Memory B cell (primary cell): ENCODE measurements at regions not wholly inside any gene's neighbourhood (a gene's known extent, or its start where the extent isn't known, plus 50 kb on each side); places are given as distances from the start of the nearest gene placed in this dataset.

ENCODE experiments used
- ATAC-seq: fragments of 150-1000 bp; cut with Tn5 transposase; 2 replicates; pipeline ENCODE4 v1.10.0; 2021; ENCODE audit warnings: low read depth, mild to moderate bottlenecking, moderate library complexity
- DNase-seq, 2 donors: peaks; one replicate each; pipeline ENCODE4 v3.0.0; 2022; ENCODE audit warnings: low spot score in 2 of 2
- H3K27ac Mint-ChIP-seq: one replicate; pipeline ENCODE4 v1.8.0; 2022; ENCODE audit warnings: mild to moderate bottlenecking, moderate library complexity, mixed read lengths
- H3K27me3 Mint-ChIP-seq: one replicate; pipeline ENCODE4 v1.8.0; 2022; ENCODE audit warnings: mixed read lengths
- H3K36me3 Mint-ChIP-seq: one replicate; pipeline ENCODE4 v1.8.0; 2022; ENCODE audit warnings: mild to moderate bottlenecking, mixed read lengths
- H3K4me1 Mint-ChIP-seq: one replicate; pipeline ENCODE4 v1.8.0; 2022; ENCODE audit warnings: mixed read lengths
- H3K4me3 Mint-ChIP-seq: one replicate; pipeline ENCODE4 v1.8.0; 2022; ENCODE audit warnings: mild to moderate bottlenecking, moderate library complexity, mixed read lengths
- H3K9me3 Mint-ChIP-seq: one replicate; pipeline ENCODE4 v1.8.0; 2022; ENCODE audit warnings: mixed read lengths

GRCh38 chr14:40847480-40847879, 759.2 kb upstream of the LRFN5 start:
- H3K36me3 Mint-ChIP-seq, result no peaks in the 10 kb centered on the region
- no peaks in the 10 kb centered on the region for H3K27me3 Mint-ChIP-seq
- no peaks in the 10 kb centered on the region for H3K9me3 Mint-ChIP-seq
- no peak overlapping the region for H3K27ac Mint-ChIP-seq
- no peak for DNase-seq
- H3K4me3 Mint-ChIP-seq, result no peak overlapping the region
- no peak for ATAC-seq
- H3K4me1 Mint-ChIP-seq, result no peaks in the 10 kb centered on the region

GRCh38 chr14:40842816-40843215, 763.9 kb upstream of the LRFN5 start:
- no peak overlapping the region for H3K27ac Mint-ChIP-seq
- no peaks in the 10 kb centered on the region for H3K36me3 Mint-ChIP-seq
- no peaks in the 10 kb centered on the region for H3K4me1 Mint-ChIP-seq
- no peak for ATAC-seq
- H3K4me3 Mint-ChIP-seq, result no peak overlapping the region
- no peak for DNase-seq
- no peaks in the 10 kb centered on the region for H3K9me3 Mint-ChIP-seq
- H3K27me3 Mint-ChIP-seq, result no peaks in the 10 kb centered on the region

- no peak overlapping the region for H3K27ac Mint-ChIP-seq
- no peak for ATAC-seq
- no peaks in the 10 kb centered on the region for H3K4me1 Mint-ChIP-seq
- no peaks in the 10 kb centered on the region for H3K36me3 Mint-ChIP-seq
- H3K9me3 Mint-ChIP-seq, result no peaks in the 10 kb centered on the region
- no peak overlapping the region for H3K4me3 Mint-ChIP-seq
- no peaks in the 10 kb centered on the region for H3K27me3 Mint-ChIP-seq
- no peak for DNase-seq
These were observed 764.8 kb upstream of the LRFN5 start for GRCh38 chr14:40841886-40842285.

DNA sequence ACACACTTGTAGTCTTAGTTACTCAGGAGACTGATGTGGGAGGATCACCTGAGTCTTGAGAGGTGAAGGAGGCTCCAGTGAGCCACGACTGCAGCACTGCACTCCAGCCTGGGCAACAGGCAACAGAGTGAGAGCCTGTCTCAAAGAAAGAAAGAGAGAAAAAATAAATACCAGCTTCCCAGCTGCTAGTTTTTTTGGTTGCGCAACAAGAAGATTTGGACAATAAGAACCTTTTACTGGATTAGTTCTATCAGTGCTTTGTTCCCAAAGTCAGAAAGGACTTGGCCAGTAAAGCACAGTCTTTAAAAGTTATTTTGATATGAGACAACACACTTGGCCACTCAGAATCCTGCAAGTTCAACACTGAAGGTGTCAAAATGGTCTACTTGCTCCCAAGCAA, 768.1 kb upstream of the LRFN5 start:
- ATAC-seq (no peak), DNase-seq (no peak)
- Mint-ChIP-seq H3K4me3 (no peak overlapping the region), H3K4me1 (no peaks in the 10 kb centered on the region), H3K27ac (no peak overlapping the region), H3K9me3 (peaks cover 3% of the 10 kb centered on the region), H3K27me3 (no peaks in the 10 kb centered on the region), H3K36me3 (no peaks in the 10 kb centered on the region)

DNA sequence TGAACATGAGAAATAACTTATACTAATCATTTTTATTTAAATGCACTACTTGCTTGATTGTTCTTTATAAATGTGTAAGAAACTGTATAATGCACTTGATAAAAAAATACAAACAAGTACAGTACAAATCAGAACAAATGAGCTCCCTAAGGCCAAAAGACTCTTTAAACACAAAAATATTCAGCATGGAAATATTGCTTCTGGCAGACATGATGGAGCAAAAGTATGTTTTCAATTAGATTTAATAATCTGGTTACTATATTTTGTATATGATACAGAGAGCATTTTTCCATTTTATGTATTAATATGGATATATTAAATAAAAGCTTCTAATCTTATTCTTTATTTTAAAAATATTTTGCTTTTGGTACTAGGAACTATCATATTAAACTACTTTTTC, 800.2 kb upstream of the LRFN5 start:
- no peaks in the 10 kb centered on the region for H3K4me1 Mint-ChIP-seq
- no peak for DNase-seq
- H3K4me3 Mint-ChIP-seq, result no peak overlapping the region
- H3K36me3 Mint-ChIP-seq, result no peaks in the 10 kb centered on the region
- ATAC-seq, result no peak
- peaks cover 5% of the 10 kb centered on the region for H3K9me3 Mint-ChIP-seq
- no peak overlapping the region for H3K27ac Mint-ChIP-seq
- H3K27me3 Mint-ChIP-seq, result no peaks in the 10 kb centered on the region

- DNase-seq, result no peak
- no peaks in the 10 kb centered on the region for H3K4me1 Mint-ChIP-seq
- H3K36me3 Mint-ChIP-seq, result no peaks in the 10 kb centered on the region
These were observed 810.5 kb upstream of the LRFN5 start for GRCh38 chr14:40796168-40796567.

DNA sequence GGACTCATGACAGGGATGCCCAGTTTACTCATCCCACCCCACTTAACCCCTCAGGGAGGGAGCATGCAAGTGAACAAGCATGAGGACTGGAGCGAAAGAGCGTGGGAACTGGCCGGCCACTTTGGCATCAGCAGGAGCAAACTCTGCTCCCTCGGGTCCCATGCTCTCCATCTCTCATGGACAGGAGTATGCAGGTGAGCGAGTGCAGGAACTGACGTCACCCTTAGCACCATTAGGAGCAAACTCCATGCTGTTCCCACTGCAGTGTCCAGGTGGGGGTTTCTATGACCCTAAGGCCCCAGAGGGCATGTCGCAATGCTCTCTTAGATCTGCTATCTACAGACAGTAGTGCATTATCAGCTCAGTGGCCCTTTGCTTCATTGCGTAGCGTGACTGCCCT, 821.8 kb upstream of the LRFN5 start:
- H3K9me3 Mint-ChIP-seq, result peaks cover 3% of the 10 kb centered on the region
- no peaks in the 10 kb centered on the region for H3K36me3 Mint-ChIP-seq
- no peaks in the 10 kb centered on the region for H3K4me1 Mint-ChIP-seq
- no peak overlapping the region for H3K4me3 Mint-ChIP-seq
- no peak for ATAC-seq
- no peak for DNase-seq
- H3K27ac Mint-ChIP-seq, result no peak overlapping the region
- H3K27me3 Mint-ChIP-seq, result no peaks in the 10 kb centered on the region

More at GRCh38 chr14:40796168-40796567, 810.5 kb upstream of the LRFN5 start:
- Mint-ChIP-seq H3K9me3 (peaks cover 5% of the 10 kb centered on the region), H3K27me3 (no peaks in the 10 kb centered on the region), H3K27ac (no peak overlapping the region), H3K4me3 (no peak overlapping the region)
- ATAC-seq, result no peak

- Mint-ChIP-seq H3K27me3 (no peaks in the 10 kb centered on the region), H3K27ac (no peak overlapping the region), H3K9me3 (no peaks in the 10 kb centered on the region), H3K4me1 (no peaks in the 10 kb centered on the region), H3K4me3 (no peak overlapping the region), H3K36me3 (no peaks in the 10 kb centered on the region)
- ATAC-seq, result no peak
- DNase-seq, result no peak
These were observed 844.0 kb upstream of the LRFN5 start for GRCh38 chr14:40762685-40763084.

DNA sequence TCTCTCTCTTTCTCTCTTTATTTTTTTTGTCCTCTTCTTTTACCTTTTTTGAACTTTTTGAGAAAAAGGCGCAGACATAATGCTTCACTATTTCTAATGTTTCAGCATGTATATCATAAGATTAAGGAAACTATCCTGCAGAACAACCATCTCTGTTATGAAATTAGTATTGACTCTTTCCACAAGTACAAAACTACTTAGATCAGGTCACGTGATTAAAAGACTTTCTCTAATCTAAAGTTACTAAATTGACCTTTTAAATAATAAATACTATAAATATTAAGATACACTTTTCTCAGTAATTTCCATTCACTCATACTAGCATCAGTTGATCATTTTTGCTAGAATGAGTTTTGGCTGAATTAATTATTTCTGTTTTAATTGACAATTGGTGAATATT, 844.5 kb upstream of the LRFN5 start:
- ATAC-seq (no peak), DNase-seq (no peak)
- H3K27me3 Mint-ChIP-seq, result no peaks in the 10 kb centered on the region
- no peak overlapping the region for H3K4me3 Mint-ChIP-seq
- no peak overlapping the region for H3K27ac Mint-ChIP-seq
- no peaks in the 10 kb centered on the region for H3K9me3 Mint-ChIP-seq
- no peaks in the 10 kb centered on the region for H3K4me1 Mint-ChIP-seq
- H3K36me3 Mint-ChIP-seq, result no peaks in the 10 kb centered on the region

DNA sequence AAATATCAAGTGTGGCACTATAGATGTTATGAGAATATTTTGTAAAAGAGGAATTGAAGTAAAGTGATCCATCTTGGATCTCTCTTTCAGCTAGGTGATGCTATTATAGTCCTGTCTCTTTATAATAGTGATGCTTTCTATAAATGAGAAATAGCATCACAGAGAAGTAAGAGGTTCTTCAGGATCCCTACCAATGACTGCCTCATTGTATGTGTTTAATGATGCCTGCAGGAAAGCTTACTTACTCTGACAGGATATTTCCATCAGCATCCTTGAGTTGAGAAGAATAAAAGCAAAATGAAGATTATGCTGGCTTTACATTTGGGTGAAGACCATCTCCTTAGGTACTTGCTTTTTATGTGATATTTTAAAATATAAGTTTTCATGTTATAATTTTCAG, 846.0 kb upstream of the LRFN5 start:
- no peak overlapping the region for H3K27ac Mint-ChIP-seq
- no peak for ATAC-seq
- H3K4me3 Mint-ChIP-seq, result no peak overlapping the region
- H3K27me3 Mint-ChIP-seq, result no peaks in the 10 kb centered on the region
- H3K4me1 Mint-ChIP-seq, result no peaks in the 10 kb centered on the region
- H3K9me3 Mint-ChIP-seq, result peaks cover 4% of the 10 kb centered on the region
- H3K36me3 Mint-ChIP-seq, result no peaks in the 10 kb centered on the region
- DNase-seq, result no peak

- H3K36me3 Mint-ChIP-seq, result no peaks in the 10 kb centered on the region
- no peaks in the 10 kb centered on the region for H3K4me1 Mint-ChIP-seq
- DNase-seq (no peak), ATAC-seq (no peak)
- no peak overlapping the region for H3K27ac Mint-ChIP-seq
- no peaks in the 10 kb centered on the region for H3K27me3 Mint-ChIP-seq
- no peak overlapping the region for H3K4me3 Mint-ChIP-seq
- H3K9me3 Mint-ChIP-seq, result peaks cover 4% of the 10 kb centered on the region
These were observed 848.6 kb upstream of the LRFN5 start for GRCh38 chr14:40758076-40758475.

DNA sequence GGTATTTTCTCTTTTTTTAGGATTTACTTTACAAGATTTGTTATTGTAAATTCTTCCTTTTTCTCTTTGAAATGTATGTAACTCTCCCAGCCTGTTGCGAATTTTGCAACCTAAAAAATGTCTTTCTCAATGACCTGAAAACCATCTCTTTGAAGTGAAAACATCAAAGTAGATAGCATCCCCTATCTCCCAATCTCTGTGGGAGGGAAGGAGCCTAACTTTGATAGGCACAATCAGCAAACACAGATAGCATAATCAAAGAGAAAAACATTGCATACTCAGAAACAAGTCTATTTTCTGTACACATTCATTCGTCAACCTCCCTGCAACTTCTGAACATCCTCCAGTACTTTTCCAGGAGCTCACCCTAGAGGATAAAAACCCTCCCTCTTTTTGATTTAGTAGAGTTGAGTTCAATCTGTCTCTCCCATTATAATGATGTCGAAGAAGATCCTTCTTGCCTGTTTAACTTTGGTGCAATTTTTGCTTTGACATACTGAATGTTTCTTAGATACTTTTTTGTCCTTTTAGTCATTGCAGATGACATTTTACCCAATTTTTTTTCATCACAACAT, 849.2 kb upstream of the LRFN5 start:
- peaks cover 4% of the 10 kb centered on the region for H3K9me3 Mint-ChIP-seq
- DNase-seq, result no peak
- ATAC-seq, result no peak
- no peak overlapping the region for H3K4me3 Mint-ChIP-seq
- H3K27me3 Mint-ChIP-seq, result no peaks in the 10 kb centered on the region
- no peaks in the 10 kb centered on the region for H3K36me3 Mint-ChIP-seq
- H3K27ac Mint-ChIP-seq, result no peak overlapping the region
- no peaks in the 10 kb centered on the region for H3K4me1 Mint-ChIP-seq

DNA sequence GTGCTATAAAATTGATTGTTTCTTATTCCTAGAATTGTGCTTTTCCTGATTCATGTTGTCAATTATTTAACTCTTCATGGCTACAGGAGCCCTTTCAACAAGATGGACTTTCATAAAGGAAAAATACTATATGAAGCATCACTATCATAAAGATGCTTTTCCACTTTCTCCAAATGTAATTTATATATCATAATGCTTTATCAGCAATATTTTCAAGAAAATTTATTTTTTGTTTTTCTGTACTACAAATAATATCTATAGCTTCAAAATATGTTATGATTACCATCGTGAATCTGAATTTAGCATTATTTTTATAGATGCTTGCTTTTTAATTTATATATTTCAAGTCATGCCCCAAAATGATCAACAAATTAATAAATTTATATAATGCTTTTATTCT, 873.5 kb upstream of the LRFN5 start:
- H3K27me3 Mint-ChIP-seq, result no peaks in the 10 kb centered on the region
- H3K36me3 Mint-ChIP-seq, result no peaks in the 10 kb centered on the region
- DNase-seq, result no peak
- ATAC-seq, result no peak
- no peak overlapping the region for H3K4me3 Mint-ChIP-seq
- H3K9me3 Mint-ChIP-seq, result peaks cover 3% of the 10 kb centered on the region
- no peak overlapping the region for H3K27ac Mint-ChIP-seq
- H3K4me1 Mint-ChIP-seq, result no peaks in the 10 kb centered on the region

DNA sequence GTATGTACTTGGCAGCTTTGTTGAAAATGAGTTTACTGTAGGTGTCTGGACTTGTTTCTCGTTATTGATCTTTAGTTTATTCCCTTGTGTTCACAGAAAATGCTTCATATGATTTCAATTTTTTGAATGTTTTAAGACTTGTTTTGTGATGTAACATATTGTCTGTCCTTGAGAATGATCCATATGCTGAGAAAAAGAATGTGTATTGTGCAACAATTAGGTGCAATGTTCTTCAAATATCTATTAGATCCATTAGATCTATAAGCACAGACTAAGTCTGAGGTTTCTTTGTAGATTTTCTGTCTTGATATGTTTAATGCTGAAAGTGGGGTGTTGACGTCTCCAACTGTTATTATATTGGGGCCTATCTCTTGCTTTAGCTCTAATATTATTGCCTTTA, 879.6 kb upstream of the LRFN5 start:
- Mint-ChIP-seq H3K4me3 (no peak overlapping the region), H3K4me1 (no peaks in the 10 kb centered on the region), H3K9me3 (peaks cover 11% of the 10 kb centered on the region), H3K27ac (no peak overlapping the region), H3K36me3 (no peaks in the 10 kb centered on the region), H3K27me3 (no peaks in the 10 kb centered on the region)
- no peak for ATAC-seq
- no peak for DNase-seq

DNA sequence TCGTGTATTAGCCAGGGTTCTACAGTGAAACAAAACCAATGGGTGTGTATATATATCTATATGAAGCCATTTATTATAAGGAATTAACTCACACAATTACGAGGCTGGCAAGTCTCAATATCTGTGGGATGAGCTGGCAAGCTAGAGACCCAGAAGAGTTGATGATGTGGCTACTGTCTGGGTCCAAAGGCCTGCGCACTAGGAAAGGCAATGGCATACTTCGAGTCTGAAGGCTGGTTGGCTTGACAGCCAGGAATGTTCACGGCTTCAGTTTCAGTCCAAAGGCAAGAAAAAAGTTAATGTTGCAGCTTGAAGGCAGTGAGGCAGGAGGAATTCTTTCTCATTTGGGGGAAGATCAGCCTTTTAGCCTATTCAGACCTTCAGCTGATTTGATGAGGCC, 893.3 kb upstream of the LRFN5 start:
- no peak for ATAC-seq
- Mint-ChIP-seq H3K27me3 (no peaks in the 10 kb centered on the region), H3K36me3 (no peaks in the 10 kb centered on the region), H3K9me3 (peaks cover 13% of the 10 kb centered on the region), H3K4me1 (no peaks in the 10 kb centered on the region), H3K4me3 (no peak overlapping the region), H3K27ac (no peak overlapping the region)
- DNase-seq, result no peak
